ENCODE measurements at regions not wholly inside any gene's neighbourhood (a gene's known extent, or its start where the extent isn't known, plus 50 kb on each side); places are given as distances from the start of the nearest gene placed in this dataset.

DNA sequence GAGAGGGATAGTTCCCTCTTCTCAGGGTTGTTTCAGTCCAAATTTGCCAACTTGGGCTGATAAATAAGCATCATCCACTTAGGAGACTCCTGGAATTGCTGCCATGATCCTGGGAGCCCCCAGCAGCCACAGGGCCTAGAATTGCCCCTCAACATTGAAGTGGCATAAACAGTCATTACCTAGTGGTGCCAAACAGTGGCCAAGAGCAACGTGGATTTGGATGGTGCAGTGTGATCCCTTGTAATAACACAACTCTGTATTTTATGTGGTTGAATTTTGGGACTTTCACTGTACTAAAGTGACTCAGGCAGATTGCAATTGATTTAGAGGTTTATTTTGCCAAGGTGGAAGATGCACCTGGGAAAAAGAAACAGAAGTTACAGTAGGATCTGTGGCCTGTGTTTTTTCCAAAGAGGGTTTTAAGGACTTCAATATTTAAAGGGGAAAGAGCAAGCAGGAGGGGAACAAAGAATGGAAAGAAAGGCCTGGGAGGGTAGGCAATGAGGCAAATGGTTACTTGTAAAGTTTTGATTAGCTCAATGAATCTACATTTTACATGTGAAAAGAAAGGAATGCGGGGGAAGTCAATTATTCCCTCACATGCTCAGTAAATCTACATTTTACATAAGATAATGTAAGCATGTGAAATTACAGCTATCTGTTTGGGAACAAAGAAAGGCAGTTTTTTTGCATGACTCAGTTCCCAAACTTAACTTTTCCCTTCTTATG is 168.0 kb upstream of the NOX3 start:
- DNase-seq, result no peak

DNA sequence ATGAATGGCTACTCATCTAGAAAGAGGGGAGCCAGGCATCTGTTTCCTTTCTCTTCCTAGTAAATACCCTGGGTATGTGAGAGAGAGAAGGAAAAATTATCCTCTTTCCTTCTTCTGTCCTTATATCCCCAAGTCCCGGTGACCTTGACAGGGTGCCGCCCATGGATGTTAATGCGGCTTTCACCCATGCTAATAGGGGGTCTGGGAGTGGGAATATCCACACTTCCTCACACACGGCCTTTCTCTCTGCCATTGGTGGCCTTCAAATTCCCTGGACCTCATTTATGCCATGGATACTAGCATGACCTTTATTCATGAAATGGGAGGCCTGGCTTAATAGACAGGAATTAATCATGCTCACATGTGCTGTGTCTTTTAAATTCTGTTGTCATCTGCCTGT is 159.0 kb upstream of the NOX3 start:
- no peak for DNase-seq

DNA sequence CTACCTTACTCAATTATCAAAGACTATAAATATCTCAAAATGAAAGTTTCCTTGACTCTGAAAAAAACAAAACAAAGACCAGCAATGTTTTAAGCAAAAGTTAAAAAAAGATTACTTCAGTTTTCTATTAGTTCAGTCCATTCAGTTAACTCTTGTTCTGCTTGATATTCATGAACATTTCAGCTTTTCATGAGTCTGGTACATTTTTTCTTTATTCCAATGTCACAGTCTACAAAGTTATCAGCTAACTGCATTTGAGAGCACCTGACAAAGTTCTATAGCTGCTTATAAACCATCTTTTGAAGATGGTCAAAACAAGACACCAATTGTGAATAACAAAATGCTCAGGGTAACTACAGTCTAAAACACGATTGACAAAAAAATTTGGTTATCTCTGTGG is 156.1 kb upstream of the NOX3 start:
- no peak for DNase-seq

DNA sequence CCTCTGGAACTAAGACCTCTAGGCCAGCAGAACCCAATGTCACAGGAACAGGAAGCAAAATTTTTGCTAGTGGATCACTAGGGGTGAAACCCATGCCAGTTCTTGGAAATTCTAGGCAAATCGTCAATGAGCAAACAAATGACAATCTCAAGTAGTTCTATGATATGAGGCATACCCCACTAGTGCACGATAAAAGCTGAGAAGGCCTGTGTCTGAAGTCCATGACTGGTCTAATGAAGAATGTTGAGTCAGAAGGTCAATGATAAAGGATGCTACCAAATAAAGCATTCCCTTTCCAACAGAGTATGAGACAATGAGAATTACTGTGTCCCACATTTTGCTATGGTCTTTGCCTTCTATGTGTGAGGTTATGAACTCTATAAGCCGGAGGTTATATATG is 149.4 kb upstream of the NOX3 start:
- DNase-seq, result no peak

DNA sequence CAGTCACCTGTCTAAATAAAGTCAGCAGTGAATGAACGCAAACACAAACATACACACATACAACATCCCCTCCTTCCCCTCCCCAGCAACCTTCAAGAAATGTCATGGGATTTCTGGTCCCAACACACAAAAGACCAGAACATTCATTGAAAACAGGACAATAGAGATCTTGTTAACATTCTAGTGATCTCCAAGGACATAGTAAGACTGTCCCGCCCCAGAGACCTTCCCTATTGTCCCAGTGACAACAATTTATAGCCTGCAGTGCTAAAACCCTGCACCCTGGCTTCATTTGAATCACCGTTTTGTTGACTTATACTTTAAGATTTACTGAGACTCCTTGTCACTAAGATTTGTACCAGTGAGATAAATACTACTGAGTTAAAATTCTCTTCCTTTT is 143.9 kb upstream of the NOX3 start:
- DNase-seq, result no peak

DNA sequence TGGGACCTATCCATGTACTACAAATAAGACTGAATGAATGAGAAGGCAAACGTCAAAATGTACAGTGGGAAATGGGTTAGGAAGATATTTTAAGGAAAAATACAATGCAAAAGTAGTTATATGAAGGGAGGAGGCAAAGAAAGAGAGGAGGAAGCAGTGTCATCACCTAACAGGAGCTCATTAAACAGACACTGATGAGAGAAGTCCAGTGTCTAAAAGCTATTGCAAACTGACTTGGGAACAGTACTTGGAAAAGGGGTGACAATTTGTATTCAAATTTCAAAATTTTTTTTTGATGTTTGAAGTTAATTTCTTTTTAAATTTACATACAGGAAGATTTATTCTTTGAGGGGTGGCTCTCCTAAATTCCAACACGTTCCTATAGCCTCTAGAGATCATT is 143.5 kb upstream of the NOX3 start:
- DNase-seq, result no peak

DNA sequence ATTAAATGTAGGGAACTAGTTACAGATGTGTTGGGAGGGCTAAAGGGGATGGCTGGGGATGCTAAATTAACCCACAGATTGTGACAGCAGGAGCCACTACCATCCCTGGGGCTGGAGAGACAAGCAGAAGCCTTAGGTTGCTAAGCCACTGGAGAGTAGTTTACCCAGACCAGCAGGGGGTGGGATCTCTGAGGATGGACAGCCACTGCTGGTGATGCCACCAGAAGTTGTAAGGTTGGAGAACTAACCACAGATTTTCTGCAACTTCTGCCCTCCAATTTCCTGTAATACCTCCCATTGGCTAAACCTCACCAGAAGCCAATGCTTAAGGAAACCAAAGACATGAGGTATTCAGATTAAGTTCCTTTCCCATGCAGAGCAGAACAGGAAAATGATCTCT is 139.6 kb upstream of the NOX3 start:
- DNase-seq, result no peak

DNA sequence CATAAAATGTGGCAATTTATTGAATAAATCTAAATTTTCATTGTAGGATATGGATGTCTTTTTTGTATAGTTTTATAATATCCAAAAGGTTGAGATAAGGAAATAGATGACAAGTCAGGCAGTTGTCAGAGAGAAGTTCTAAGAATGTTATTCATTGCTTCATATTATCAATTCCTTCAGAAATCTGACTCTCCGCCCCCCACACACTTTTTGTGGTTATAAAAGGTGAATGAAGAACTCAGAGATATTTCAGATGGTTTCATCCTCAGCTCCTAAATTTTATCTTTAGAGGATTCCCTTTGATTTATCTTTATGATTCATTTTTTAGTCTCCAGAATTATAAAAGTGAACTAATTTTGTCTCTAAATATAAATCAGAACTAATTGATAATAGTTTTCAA is 136.1 kb upstream of the NOX3 start:
- no peak for DNase-seq

DNA sequence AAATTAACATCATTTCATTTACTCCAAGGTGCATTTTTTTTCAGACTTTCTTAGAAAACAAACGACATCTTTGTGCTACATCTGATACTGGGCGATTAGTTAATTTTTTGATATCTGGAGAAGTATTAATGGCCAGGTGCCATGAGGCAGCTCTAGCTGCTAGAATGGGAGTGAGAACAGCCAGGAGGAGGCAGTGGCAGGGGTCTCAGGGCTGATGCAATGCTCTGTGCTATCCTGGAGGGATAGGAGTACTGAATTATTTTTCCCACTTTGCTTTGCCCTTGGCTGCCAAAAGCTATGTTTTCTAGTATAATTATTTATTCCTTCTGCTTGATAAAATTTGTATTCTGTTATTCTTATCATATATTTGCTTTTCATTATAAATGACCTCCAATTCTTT is 133.6 kb upstream of the NOX3 start:
- no peak for DNase-seq

DNA sequence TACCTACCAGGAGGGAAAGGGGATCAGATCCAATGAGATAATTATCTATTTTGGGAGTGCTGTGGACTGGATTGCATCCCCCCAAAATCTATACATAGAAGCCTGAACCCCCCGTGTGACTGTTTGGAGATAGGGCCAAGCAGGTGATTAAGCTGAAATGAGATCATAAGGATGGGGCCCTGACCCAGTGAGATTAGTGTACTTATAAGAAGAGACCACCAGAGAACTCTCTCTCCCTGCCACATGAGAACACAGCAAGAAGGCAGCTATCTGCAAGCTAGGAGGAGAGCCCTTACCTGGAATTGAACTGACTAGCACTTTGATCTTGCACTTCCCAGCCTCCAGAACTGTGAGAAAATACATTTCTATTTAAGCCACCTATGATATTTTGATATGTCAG is 132.2 kb upstream of the NOX3 start:
- DNase-seq, result no peak

DNA sequence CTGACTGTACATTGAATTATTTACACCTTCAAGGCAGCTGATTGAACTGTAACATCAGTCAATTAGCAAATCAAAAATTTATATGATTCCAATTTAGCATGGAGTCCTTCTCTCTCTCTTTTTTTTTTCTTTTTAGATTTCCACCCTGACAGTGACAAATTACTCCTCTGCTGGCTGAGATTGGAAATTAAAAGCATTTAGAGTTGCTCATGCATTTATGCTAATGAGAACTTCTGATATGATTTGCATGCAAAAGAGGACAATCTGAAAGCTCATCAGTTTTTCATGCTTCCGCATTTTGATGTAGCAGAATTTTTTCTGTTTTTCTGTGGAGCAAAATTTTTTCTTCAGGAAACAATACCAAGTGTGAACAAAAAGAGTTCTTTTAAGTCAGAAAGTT is 130.5 kb upstream of the NOX3 start:
- DNase-seq, result no peak

DNA sequence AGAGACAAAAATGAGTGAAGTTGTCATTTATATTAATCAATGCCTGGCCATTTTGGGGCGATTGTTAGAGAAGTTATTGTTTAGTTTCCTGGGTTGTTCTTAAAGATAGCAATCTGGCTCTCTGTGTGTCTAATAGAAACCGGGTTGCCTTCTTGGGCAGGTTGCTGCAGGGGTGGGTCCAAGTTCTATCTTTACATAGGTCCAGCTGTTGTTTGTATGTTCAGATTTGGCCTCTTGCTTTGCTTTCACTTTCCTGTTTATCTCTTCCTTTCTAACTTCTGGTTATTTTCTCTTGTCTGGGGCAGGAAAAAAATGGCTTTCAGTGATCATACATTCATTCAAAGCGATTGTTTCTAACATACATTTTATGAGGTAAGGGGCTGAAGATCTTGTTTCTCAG is 128.4 kb upstream of the NOX3 start:
- DNase-seq, result no peak

DNA sequence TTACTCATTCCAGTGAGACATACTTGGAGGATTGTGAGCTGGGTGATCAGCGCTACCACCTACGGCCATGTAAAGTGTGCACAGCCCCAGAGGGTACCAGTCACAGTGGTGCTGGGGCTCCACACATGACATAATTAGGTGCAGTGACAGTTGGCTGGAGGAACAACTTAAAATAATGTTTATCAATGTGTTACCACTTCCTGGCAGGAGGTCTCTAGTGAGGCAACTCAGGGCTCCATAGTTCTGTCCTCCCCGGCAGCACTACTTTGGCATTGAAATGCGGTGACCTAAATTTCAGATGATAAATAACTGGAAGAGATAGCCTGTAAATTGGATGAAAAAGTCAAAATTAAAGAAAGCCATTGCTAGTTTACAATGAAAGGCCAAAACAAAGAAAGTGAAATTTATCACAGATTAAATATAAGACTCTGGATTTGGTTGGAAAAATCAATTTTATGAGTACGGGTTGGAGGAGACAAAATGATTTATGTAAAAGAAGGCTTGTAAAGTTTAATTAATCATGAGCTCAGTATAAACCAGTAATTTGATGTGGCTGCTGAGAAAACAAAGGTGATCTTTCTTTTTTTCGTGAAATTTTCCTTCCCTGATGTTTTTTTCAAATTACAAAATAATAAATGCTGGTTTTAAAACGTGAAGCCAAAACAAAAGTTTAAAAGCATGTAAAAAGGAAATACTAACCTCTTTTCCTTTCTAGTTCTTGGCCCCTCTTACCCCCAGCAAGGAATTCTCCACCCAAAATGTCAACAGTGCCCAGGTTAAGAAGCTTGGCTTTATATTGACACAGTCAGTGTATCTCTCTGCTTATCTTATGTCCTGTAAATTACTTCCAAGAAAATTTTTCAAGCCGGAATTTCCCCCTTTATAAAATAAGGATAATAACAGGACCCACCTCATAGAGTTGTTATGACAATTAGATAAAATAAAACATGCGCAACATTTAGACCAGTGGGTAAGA is 126.7 kb upstream of the NOX3 start:
- DNase-seq, result no peak

DNA sequence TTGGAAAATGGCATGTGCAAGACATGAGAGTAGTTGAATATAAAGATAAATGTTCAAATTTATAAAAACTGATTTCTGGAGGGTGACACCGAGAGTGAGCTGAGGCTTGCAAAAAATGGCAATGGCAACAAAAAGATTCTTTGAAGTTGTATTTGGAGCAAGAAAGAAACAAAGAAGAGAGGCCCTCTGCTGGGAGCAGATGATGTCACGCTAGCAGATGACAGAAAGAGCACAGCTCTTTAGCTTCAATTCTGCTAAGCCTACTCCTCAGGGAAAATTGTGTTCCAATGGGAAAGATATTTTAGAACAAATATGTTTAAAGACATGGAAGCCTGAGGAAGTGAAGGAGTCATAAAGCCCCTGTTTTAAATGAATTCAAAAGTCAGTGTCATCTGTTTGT is 125.3 kb upstream of the NOX3 start:
- no peak for DNase-seq

DNA sequence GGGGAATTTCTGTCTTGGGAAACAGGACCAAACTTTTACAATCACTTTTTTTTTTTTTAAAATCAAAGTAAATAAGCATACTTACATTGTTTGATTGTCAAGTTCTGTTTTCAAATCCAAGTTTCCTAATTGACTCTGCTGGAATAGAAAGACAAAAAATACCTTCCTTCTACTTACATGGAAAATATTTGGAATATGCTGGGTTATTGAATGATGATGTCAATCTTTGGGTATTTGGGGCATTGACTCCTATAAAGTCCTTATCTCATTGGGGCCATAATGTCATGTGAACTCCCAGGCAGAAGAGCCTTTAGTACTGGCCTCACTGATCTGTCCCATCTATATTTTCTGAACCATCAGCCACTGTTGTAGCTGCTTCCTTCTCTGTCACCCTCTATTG is 122.6 kb upstream of the NOX3 start:
- DNase-seq, result no peak

DNA sequence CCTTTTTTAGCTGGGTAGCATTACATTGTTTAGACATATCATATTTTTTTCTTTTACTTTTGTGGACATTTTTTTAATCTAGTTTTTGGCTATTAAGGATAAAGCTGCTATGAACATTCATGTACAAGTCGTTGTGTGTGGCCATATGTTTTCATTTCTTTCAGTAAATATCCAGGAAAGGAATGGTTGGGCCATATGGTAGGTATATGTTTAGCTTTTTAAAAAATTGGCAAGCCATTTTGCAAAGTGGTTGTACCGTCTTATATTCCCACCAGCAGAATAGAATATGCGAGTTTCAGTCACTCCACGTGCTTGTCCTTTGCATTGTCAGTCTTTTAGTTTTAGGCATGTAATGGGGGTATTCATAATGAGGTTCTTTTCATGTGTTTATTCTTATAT is 106.3 kb upstream of the NOX3 start:
- no peak for DNase-seq

DNA sequence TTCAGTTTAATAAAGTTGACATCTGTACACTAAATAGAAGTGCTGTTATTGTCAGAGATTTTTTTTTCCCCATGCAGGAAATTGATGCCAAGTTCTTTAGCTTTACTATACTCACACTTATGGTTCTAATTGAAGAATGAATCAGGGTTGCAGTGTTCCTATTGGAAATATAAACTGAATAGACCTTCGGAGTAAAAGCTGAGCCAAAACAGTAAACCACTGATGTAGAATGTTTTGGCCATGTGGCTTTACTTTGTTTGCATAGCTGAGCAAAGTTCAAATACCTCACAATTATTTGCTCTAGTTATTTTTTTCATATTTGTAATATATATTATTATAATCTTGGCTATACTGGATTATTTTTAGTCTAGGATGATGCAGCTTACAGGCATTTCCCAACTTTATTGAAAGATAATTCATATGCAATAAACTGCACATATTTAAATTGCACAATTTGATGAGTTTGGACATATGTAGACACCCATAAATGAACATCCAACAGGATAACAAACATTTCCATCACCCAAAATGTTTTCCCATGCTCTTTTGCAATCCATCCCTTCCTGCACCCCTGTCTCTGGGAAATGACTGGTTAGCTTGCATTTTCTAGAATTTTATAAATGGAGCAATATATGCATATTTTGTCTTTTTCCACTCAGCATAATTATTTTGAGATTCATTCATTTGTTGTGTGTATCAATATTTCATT is 105.8 kb upstream of the NOX3 start:
- DNase-seq, result no peak

DNA sequence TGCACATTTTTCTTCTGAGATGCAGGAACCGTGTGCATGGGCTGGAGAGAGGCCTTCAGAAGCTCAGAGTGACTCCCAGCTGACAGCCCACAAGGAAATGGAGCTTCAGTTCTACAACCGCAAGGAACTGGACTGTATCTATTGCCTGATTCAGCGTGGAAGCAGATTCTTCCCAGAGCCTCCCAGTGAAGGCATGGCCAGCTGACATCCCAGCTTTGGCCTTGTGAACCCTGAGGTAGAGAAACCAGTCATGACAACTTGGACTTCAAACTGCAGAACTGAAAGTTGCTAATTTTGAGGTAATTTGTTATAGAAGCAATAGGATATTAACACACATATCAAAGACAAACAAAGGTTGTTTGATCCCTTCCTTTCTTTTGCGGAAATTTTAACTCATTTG is 94.3 kb upstream of the NOX3 start:
- no peak for DNase-seq

DNA sequence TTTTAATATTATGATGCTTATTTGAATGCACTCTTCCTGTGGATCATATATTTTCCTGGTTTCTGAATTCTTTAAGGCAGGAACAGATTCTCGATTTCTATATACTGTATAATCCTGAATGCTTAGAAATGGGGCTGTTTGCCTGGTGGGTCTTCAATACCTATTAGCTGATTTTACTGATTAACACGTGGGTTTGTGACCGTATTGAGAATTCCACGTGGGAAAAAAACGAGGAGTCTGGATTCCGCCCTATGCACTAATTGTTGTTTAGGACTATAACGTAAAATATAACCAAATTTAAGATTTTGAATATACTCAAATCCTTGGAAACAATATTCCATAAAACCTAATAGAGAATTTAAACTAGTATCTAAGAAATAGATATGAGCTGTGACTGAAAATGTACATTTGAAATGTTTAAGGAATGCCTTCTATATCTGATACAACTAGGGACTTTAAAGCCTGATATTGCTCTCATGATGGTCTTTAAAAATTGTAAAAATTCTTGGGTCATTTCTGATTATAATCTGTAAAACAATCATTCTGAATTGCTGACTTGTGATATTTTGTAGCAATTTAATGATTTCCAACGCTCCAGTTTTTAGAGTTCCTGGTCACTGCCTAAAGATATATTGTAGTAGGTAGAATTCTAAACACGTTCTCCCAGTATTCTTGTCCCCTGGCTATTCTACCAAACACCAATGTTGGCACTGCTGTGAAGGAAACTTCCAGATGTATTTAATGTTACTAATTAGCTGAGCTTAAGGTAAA is 93.6 kb upstream of the NOX3 start:
- no peak for DNase-seq

DNA sequence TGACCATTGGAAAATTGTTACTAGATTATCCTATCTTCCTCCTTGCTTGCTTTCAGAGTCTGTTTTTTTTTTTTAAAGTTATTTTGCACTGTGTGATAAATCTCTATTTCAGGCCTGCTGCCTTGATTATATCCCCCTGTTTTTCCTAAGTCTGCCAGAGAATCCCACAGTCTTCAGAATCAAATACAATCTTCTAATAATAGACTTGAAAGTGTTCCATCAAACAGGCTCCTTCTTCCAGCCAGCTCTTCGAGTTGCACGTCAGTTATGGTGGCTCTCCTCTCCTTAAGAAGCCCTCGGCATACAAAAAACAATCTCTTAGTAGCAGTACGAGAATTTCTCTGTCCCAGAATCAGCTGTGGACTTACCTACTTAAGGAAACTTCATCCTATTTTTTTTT is 92.9 kb upstream of the NOX3 start:
- DNase-seq, result no peak

DNA sequence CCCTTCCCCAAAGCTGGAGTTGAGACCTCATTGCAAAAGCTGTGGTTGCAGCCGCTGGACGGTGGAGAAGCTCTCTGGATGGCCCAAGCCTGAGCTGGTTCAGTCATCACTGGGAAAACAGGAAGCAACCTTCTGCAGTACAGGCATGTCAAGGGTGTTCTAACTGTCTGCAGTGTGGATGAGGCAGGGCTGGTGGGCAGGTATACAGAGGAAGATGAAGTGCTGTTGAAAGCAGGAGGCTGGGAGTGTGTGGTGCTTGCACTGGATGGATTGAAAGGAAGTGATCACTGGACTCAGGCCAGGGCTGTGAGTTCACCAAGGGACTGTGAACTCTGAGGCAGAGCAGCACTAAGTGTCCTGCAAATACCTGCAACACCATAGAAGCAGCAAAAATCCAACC is 89.0 kb upstream of the NOX3 start:
- DNase-seq, result no peak

DNA sequence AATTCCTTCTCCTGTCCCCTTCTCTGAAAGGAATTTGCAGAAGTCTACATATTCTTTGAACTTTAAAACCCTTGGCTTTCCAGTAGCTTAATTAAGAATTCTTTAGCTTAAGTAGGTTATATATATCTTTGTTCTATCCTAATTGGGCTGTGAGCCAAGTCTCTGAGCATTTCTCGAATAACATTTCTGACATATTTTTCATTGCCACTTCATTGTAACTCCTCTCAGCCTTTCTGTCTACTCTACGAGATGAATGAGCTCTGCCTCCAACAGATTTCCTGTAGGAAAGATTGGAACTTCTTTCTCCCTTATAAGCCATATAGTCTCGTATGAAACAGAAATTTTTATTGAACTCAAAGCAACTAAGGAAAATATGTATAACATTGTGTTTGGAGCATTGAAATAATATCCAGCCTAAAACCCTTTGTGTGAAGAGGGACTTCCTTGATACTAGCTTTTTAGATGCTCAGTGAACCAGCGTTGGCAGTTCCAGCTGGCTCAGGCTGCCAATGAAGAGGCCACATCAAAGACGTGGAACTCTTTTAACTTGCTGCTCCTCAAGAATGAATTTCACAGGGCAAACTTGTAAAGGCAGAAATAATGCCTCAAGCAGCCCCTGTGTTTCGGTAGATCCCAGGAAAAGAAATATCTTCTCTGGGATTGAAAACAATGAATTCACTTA is 87.7 kb upstream of the NOX3 start:
- no peak for DNase-seq

All from NCI-H2029 (cell line).